Loucy (cell line): ENCODE measurements at regions not wholly inside any gene's neighbourhood (a gene's known extent, or its start where the extent isn't known, plus 50 kb on each side); places are given as distances from the start of the nearest gene placed in this dataset.

ENCODE experiments used
- H2AFZ ChIP-seq: fragments of 200-600 bp; sonication (generic); 2 replicates; pipeline ENCODE4 v1.6.0; 2016; ENCODE audit warnings: antibody characterized with exemption, mild to moderate bottlenecking, low read length, moderate library complexity
- H3F3A ChIP-seq: fragments of 200-600 bp; 2 replicates; pipeline ENCODE4 v1.6.0; 2016; ENCODE audit warnings: antibody characterized with exemption, low read depth, mild to moderate bottlenecking
- H3K27me3 ChIP-seq: fragments of 200-600 bp; sonication (generic); 2 replicates; pipeline ENCODE4 v1.6.1; 2014; ENCODE audit warnings: low read length, mild to moderate bottlenecking; ENCODE audit not compliant: insufficient read depth, poor library complexity, severe bottlenecking
- H3K36me3 ChIP-seq: fragments of 200-600 bp; sonication (generic); 2 replicates; pipeline ENCODE4 v1.6.1; 2016; ENCODE audit warnings: low read length; ENCODE audit not compliant: insufficient read depth
- H3K4me1 ChIP-seq: fragments of 200-600 bp; sonication (generic); 2 replicates; pipeline ENCODE4 v1.5.1; 2014; ENCODE audit warnings: low read length, mild to moderate bottlenecking; ENCODE audit not compliant: insufficient read depth, poor library complexity, severe bottlenecking
- H3K4me2 ChIP-seq: fragments of 200-600 bp; sonication (generic); 2 replicates; pipeline ENCODE4 v1.6.0; 2014; ENCODE audit warnings: antibody characterized with exemption, low read length, low read depth, mild to moderate bottlenecking; ENCODE audit not compliant: poor library complexity, severe bottlenecking
- H3K4me3 ChIP-seq: fragments of 200-600 bp; sonication (generic); 2 replicates; pipeline ENCODE4 v1.5.1; 2014; ENCODE audit warnings: low read length, mild to moderate bottlenecking, mixed read lengths; ENCODE audit not compliant: poor library complexity, severe bottlenecking
- H3K79me2 ChIP-seq: fragments of 200-600 bp; sonication (generic); 2 replicates; pipeline ENCODE4 v1.6.1; 2014; ENCODE audit warnings: low read length; ENCODE audit not compliant: insufficient read depth
- H3K9ac ChIP-seq: fragments of 200-600 bp; sonication (generic); 2 replicates; pipeline ENCODE4 v1.6.0; 2014; ENCODE audit warnings: mild to moderate bottlenecking, low read depth, low read length, moderate library complexity; ENCODE audit not compliant: poor library complexity, severe bottlenecking
- H3K9me2 ChIP-seq: fragments of 200-600 bp; sonication (generic); replicated peaks from 2 replicates; pipeline ENCODE4 v1.6.1; 2016; ENCODE audit warnings: low read depth, low read length, mixed read lengths
- H3K9me3 ChIP-seq: fragments of 200-600 bp; sonication (generic); 2 replicates; pipeline ENCODE4 v1.6.1; 2014; ENCODE audit warnings: mild to moderate bottlenecking, antibody characterized with exemption, low read length, low read depth; ENCODE audit not compliant: insufficient read depth
- H4K20me1 ChIP-seq: fragments of 200-600 bp; sonication (generic); 2 replicates; pipeline ENCODE4 v1.6.0; 2014; ENCODE audit warnings: antibody characterized with exemption, low read length, mild to moderate bottlenecking; ENCODE audit not compliant: insufficient read depth, poor library complexity, severe bottlenecking
- CTCF ChIP-seq: fragments of 200-600 bp; sonication (generic); conservative IDR thresholded peaks from 2 replicates; pipeline ENCODE4 v1.5.1; 2014; ENCODE audit warnings: mild to moderate bottlenecking, antibody characterized with exemption, low read length
- EZH2phosphoT487 ChIP-seq: fragments of 200-600 bp; IDR thresholded peaks from 2 replicates; pipeline ENCODE4 v1.6.1; 2018; ENCODE audit warnings: antibody characterized with exemption, mild to moderate bottlenecking, moderate library complexity, borderline replicate concordance

- Histone ChIP-seq H3K9me3 (no peaks in the 10 kb centered on the region), H3K4me3 (no peak overlapping the region), H3K79me2 (no peaks in the 10 kb centered on the region), H3K4me1 (no peaks in the 10 kb centered on the region), H4K20me1 (no peaks in the 10 kb centered on the region), H3K4me2 (no peak overlapping the region), H3K9ac (no peak overlapping the region), H2AFZ (no peak overlapping the region), H3K27me3 (no peaks in the 10 kb centered on the region), H3K36me3 (no peaks in the 10 kb centered on the region), H3F3A (no peaks in the 10 kb centered on the region), H3K9me2 (no peaks in the 10 kb centered on the region)
- TF ChIP-seq EZH2phosphoT487 (no peak), CTCF (no peak)
Observed at GRCh38 chr5:77921094-77921768, 145.1 kb upstream of the TBCA start.

- H3K4me2 ChIP-seq = no peak overlapping the region
- no peak overlapping the region for H3K9ac ChIP-seq
- no peak overlapping the region for H3K4me3 ChIP-seq
- no peaks in the 10 kb centered on the region for H3K36me3 ChIP-seq
- H3K9me3 ChIP-seq = no peaks in the 10 kb centered on the region
- H3K9me2 ChIP-seq = no peaks in the 10 kb centered on the region
- TF ChIP-seq EZH2phosphoT487 (no peak), CTCF (no peak)
- H3F3A ChIP-seq = no peaks in the 10 kb centered on the region
- no peaks in the 10 kb centered on the region for H3K79me2 ChIP-seq
- no peak overlapping the region for H2AFZ ChIP-seq
- H3K4me1 ChIP-seq = no peaks in the 10 kb centered on the region
- no peaks in the 10 kb centered on the region for H4K20me1 ChIP-seq
- no peaks in the 10 kb centered on the region for H3K27me3 ChIP-seq
Observed at GRCh38 chr5:77920359-77921058, 144.4 kb upstream of the TBCA start.

GRCh38 chr5:77915346-77915745 is 139.2 kb upstream of the TBCA start:
- Histone ChIP-seq H3K4me2 (no peak overlapping the region), H3K9me2 (no peaks in the 10 kb centered on the region), H3K27me3 (no peaks in the 10 kb centered on the region), H3K4me1 (no peaks in the 10 kb centered on the region), H3K9ac (no peak overlapping the region), H3K79me2 (no peaks in the 10 kb centered on the region), H2AFZ (no peak overlapping the region), H3F3A (no peaks in the 10 kb centered on the region), H3K36me3 (no peaks in the 10 kb centered on the region), H3K4me3 (no peak overlapping the region), H4K20me1 (no peaks in the 10 kb centered on the region), H3K9me3 (peaks cover 5% of the 10 kb centered on the region; the same call in 1 of the 2 replicates)
- TF ChIP-seq EZH2phosphoT487 (no peak), CTCF (no peak)
